CD14-positive monocyte (primary cell): ENCODE measurements at regions not wholly inside any gene's neighbourhood (a gene's known extent, or its start where the extent isn't known, plus 50 kb on each side); places are given as distances from the start of the nearest gene placed in this dataset.

Experiments used
- DNase-seq, 3 donors: peaks; one replicate each; pipeline ENCODE4 v3.0.0-alpha.2; 2011 to 2022
- H2AFZ ChIP-seq: 2 replicates; pipeline ENCODE4 v1.6.0; 2012; ENCODE audit warnings: mild to moderate bottlenecking, low read depth, low read length, inconsistent platforms; ENCODE audit not compliant: insufficient read depth, poor library complexity, severe bottlenecking
- H3K27ac ChIP-seq, 2 donors: 1 replicate in 1 of 2; 2 replicates in 1 of 2; pipeline ENCODE4 v1.5.1; 2012 to 2013; ENCODE audit warnings: low read length in 2 of 2, control low read depth in 1 of 2, inconsistent platforms in 1 of 2, low read depth in 1 of 2, mild to moderate bottlenecking in 1 of 2
- H3K27me3 ChIP-seq, 2 donors: one replicate each; pipeline versions ENCODE4 v1.6.0 to v1.6.1; 2011 to 2013; ENCODE audit warnings: low read length in 2 of 2; ENCODE audit not compliant: control insufficient read depth in 2 of 2, insufficient read depth in 2 of 2
- H3K36me3 ChIP-seq, 2 donors: replicated peaks in 1 of 2; 1 replicate in 1 of 2; 2 replicates in 1 of 2; pipeline versions ENCODE4 v1.5.1 to v1.6.1; 2012 to 2013; ENCODE audit warnings: low read length in 2 of 2, control low read depth in 1 of 2, inconsistent platforms in 1 of 2, mild to moderate bottlenecking in 1 of 2; ENCODE audit not compliant: insufficient read depth in 2 of 2, control insufficient read depth in 1 of 2
- H3K4me1 ChIP-seq, 2 donors: 1 replicate in 1 of 2; 2 replicates in 1 of 2; pipeline versions ENCODE4 v1.5.1 to v1.6.1; 2012 to 2013; ENCODE audit warnings: low read length in 2 of 2, control low read depth in 1 of 2, inconsistent platforms in 1 of 2, mild to moderate bottlenecking in 1 of 2, moderate library complexity in 1 of 2; ENCODE audit not compliant: insufficient read depth in 2 of 2, control insufficient read depth in 1 of 2
- H3K4me2 ChIP-seq: replicated peaks from 2 replicates; pipeline ENCODE3; 2012; ENCODE audit warnings: low read length, moderate library complexity, mild to moderate bottlenecking; ENCODE audit not compliant: poor library complexity, severe bottlenecking; ENCODE audit errors: extremely low read depth
- H3K4me3 ChIP-seq, 3 experiments: fragments of 200-600 bp in 1 of 3; sonication (generic) in 1 of 3; replicated peaks in 1 of 3; 1 replicate in 2 of 3; 2 replicates in 1 of 3; pipeline ENCODE4 v1.5.1; 2011 to 2013; ENCODE audit warnings: low read length in 3 of 3, mild to moderate bottlenecking in 3 of 3, control low read depth in 2 of 3, low read depth in 2 of 3, inconsistent platforms in 1 of 3, moderate library complexity in 1 of 3
- H3K79me2 ChIP-seq: 2 replicates; pipeline ENCODE4 v1.6.0; 2012; ENCODE audit warnings: mild to moderate bottlenecking, control low read depth, inconsistent platforms, low read length, moderate library complexity; ENCODE audit not compliant: insufficient read depth
- H3K9ac ChIP-seq: 2 replicates; pipeline ENCODE4 v1.6.0; 2017; ENCODE audit warnings: low read length, mild to moderate bottlenecking; ENCODE audit not compliant: insufficient read depth, poor library complexity, severe bottlenecking
- H3K9me3 ChIP-seq, 2 donors: replicated peaks in 1 of 2; 1 replicate in 1 of 2; 2 replicates in 1 of 2; pipeline versions ENCODE4 v1.5.1 to v1.6.1; 2012 to 2013; ENCODE audit warnings: low read length in 2 of 2, control low read depth in 1 of 2; ENCODE audit not compliant: control insufficient read depth in 1 of 2, insufficient read depth in 1 of 2
- H4K20me1 ChIP-seq: 2 replicates; pipeline ENCODE4 v1.6.0; 2012; ENCODE audit warnings: mild to moderate bottlenecking, low read length, control low read depth, moderate library complexity; ENCODE audit not compliant: insufficient read depth
- H3K27ac Mint-ChIP-seq, 7 donors: one replicate each; pipeline ENCODE4 v1.8.0; 2020; ENCODE audit warnings: mild to moderate bottlenecking in 7 of 7, mixed read lengths in 7 of 7, moderate library complexity in 6 of 7, inconsistent platforms in 2 of 7
- H3K27me3 Mint-ChIP-seq, 3 donors: one replicate each; pipeline ENCODE4 v1.8.0; 2021 to 2022; ENCODE audit warnings: low read depth in 3 of 3, mild to moderate bottlenecking in 3 of 3, mixed read lengths in 3 of 3, moderate library complexity in 3 of 3, inconsistent platforms in 1 of 3
- H3K36me3 Mint-ChIP-seq, 2 donors: one replicate each; pipeline ENCODE4 v1.8.0; 2020; ENCODE audit warnings: mixed read lengths in 2 of 2, inconsistent platforms in 1 of 2, mild to moderate bottlenecking in 1 of 2
- H3K4me1 Mint-ChIP-seq: one replicate; pipeline ENCODE4 v1.8.0; 2020; ENCODE audit warnings: mild to moderate bottlenecking, mixed read lengths
- H3K4me3 Mint-ChIP-seq, 2 donors: one replicate each; pipeline ENCODE4 v1.8.0; 2020; ENCODE audit warnings: mild to moderate bottlenecking in 2 of 2, mixed read lengths in 2 of 2, moderate library complexity in 1 of 2
- H3K9me3 Mint-ChIP-seq, 7 donors: one replicate each; pipeline ENCODE4 v1.8.0; 2020 to 2022; ENCODE audit warnings: mixed read lengths in 7 of 7, mild to moderate bottlenecking in 6 of 7, moderate library complexity in 6 of 7, inconsistent platforms in 2 of 7
- CTCF ChIP-seq: fragments of 200-600 bp; IDR thresholded peaks from one replicate; pipeline ENCODE4 v1.8.0; 2022; ENCODE audit warnings: antibody characterized with exemption, mild to moderate bottlenecking
- WGBS: methylation state at CpG from one replicate; pipeline ENCODE4 v1.1.5; 2013; ENCODE audit warnings: missing lambda C conversion rate; ENCODE audit not compliant: insufficient coverage; 5-methylcytosine and 5-hydroxymethylcytosine counted together
- intact Hi-C, 2 donors: fragments of 100-400 bp; cut with micrococcal nuclease; formaldehyde crosslinking; loops; one replicate each; pipeline versions ENCODE4 v1.15.0 to v1.15.1; 2023

GRCh38 chr5:155696362-155696761, 630.6 kb upstream of the SGCD start:
- Histone ChIP-seq H3K4me3 (no peak overlapping the region), H3K9ac (no peak overlapping the region), H3K4me2 (no peak overlapping the region), H3K4me1 (no peaks in the 10 kb centered on the region), H3K27me3 (no peaks in the 10 kb centered on the region), H3K9me3 (no peaks in the 10 kb centered on the region), H2AFZ (no peak overlapping the region), H4K20me1 (no peaks in the 10 kb centered on the region), H3K27ac (no peak overlapping the region), H3K36me3 (no peaks in the 10 kb centered on the region), H3K79me2 (no peaks in the 10 kb centered on the region)
- H3K4me1 Mint-ChIP-seq = no peaks in the 10 kb centered on the region
- H3K36me3 Mint-ChIP-seq = no peaks in the 10 kb centered on the region
- H3K4me3 Mint-ChIP-seq = no peak overlapping the region
- no peak for TF ChIP-seq CTCF
- no CpG with 5 or more reads among the region's 1 CpG for WGBS
- peaks cover 0 to 2% (median 0%) of the 10 kb centered on the region in 7 donors for H3K9me3 Mint-ChIP-seq
- no peak overlapping the region for H3K27ac Mint-ChIP-seq
- no peaks in the 10 kb centered on the region for H3K27me3 Mint-ChIP-seq
- intact Hi-C loops = no loop called here
- DNase-seq = no peak

GRCh38 chr5:155697236-155697635, 629.7 kb upstream of the SGCD start:
- DNase-seq = no peak
- H3K27me3 ChIP-seq = no peaks in the 10 kb centered on the region
- no peaks in the 10 kb centered on the region for H3K36me3 ChIP-seq
- H3K4me1 ChIP-seq = no peaks in the 10 kb centered on the region
- no peak overlapping the region for H3K4me2 ChIP-seq
- H3K9me3 Mint-ChIP-seq = peaks cover 0 to 2% (median 0%) of the 10 kb centered on the region in 7 donors
- H3K79me2 ChIP-seq = no peaks in the 10 kb centered on the region
- intact Hi-C loops = no loop called here
- no peak for TF ChIP-seq CTCF
- no peak overlapping the region for H3K4me3 ChIP-seq
- H3K9me3 ChIP-seq = no peaks in the 10 kb centered on the region
- H3K36me3 Mint-ChIP-seq = no peaks in the 10 kb centered on the region
- peaks cover 0 to 1% (median 1%) of the 10 kb centered on the region in 3 donors for H3K27me3 Mint-ChIP-seq
- H4K20me1 ChIP-seq = no peaks in the 10 kb centered on the region
- 100% methylated on average over 2 of the region's 4 CpGs for WGBS
- H2AFZ ChIP-seq = no peak overlapping the region
- H3K9ac ChIP-seq = no peak overlapping the region
- H3K4me1 Mint-ChIP-seq = no peaks in the 10 kb centered on the region
- H3K27ac Mint-ChIP-seq = no peak overlapping the region
- no peak overlapping the region for H3K27ac ChIP-seq
- no peak overlapping the region for H3K4me3 Mint-ChIP-seq
